ENCODE measurements at regions not wholly inside any gene's neighbourhood (a gene's known extent, or its start where the extent isn't known, plus 50 kb on each side); places are given as distances from the start of the nearest gene placed in this dataset.
A peak's percentile ranks its signal among the peaks of the same experiment; 100 is the strongest.

GRCh38 chr3:177345049-177345972 lies 148.0 kb upstream of the TBL1XR1 start (continued):
- TF ChIP-seq CHD7 (IDR thresholded peaks at IDR 0.05; ENCODE audit: insufficient replicate concordance, low read length) (peak; percentile 73), JUND (IDR thresholded peaks at IDR 0.05; ENCODE audit: low read length) (peak; percentile 82; the same call in 1 of the 2 replicates), JUN (IDR thresholded peaks at IDR 0.05; ENCODE audit: low read depth, low read length) (peak; percentile 51; the same call in 1 of the 2 replicates), POLR2A (IDR thresholded peaks at IDR 0.05; ENCODE audit: control extremely low read depth in 1 of 2, low read depth in 2 of 2, low read length in 2 of 2) (no peak)
